GM21447 (cell line): ENCODE measurements at regions not wholly inside any gene's neighbourhood (a gene's known extent, or its start where the extent isn't known, plus 50 kb on each side); places are given as distances from the start of the nearest gene placed in this dataset.

ENCODE experiments used
- ATAC-seq: cut with Tn5 transposase; IDR thresholded peaks from one replicate; pipeline ENCODE4 v1.9.1; 2021; ENCODE audit not compliant: unreplicated experiment

GRCh38 chr6:14723535-14724086 is 522.3 kb upstream of the JARID2 start:
- ATAC-seq: no peak

- ATAC-seq: no peak
Observed at GRCh38 chr6:14724549-14724948, 521.3 kb upstream of the JARID2 start.

DNA sequence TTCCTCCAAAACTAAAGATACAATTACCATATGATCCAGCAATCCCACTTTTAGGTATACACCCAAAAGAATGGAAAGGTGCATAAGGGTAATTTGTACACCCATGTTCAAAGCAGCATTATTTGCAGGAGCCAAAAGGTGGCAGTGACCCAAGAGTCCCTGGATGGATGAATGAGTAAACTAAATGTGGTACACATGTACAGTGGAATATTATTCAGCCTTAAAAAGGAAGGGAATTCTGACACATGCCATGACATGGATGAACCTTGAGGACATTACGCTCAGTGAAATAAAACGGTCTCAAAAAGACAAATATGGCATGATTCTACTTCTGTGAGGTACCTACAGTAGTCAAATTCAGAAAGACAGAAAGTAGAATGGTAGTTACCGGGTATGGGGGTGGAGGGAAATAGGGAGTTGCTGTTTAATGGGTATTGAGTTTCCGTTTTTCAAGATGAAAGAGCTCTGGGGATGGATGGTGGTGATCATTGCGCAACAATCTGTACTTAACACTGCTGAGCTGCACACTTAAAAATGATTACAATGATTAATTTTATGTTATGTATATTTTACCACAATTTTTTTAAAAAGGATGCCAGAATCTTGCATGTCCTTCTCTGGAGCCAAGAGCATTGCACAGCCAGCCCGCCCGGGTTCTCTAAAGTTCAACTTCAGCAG is 518.9 kb upstream of the JARID2 start:
- ATAC-seq: no peak

DNA sequence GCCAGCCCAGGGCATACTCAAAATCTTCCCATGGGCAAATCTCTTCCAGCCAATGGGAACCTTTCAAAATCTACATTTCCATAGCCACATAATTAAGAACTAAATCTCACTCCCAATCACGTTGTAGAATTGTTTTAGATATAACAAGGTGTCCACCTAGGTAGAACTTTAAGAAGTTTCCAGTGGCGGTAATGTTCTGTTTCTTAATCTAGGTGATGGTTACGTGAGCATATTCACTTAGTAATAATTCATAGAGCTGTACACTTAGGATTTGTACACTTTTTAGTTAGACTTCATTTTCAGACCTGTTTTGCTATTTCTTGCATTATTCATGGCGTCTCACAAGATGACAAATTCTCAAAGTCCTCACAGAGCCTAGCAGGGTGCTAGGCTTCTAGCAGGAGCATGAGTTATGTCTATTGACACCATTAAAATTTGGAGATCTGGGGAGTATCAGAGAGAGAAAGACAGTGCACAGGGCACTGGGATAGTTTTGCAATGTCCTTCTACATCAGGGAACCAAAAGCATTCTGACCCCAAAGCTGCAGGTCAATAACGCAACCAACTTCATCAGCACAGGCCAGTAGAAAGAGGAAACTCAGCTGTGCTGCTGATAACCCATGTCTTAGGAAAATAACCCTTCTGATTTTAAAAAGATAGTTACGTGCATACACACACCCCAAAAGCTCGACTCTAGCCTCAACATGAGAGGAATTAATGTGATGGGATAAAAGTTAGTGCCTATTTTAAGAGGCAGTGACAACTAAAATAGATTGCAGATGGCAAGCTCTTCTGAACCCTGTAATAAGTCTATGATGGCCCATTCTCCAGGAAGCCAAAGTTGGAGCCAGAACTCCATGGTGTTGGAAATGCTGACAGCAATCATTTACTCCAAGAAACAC is 518.1 kb upstream of the JARID2 start:
- ATAC-seq: no peak

- no peak for ATAC-seq
Observed at GRCh38 chr6:14728396-14729024, 517.4 kb upstream of the JARID2 start.

DNA sequence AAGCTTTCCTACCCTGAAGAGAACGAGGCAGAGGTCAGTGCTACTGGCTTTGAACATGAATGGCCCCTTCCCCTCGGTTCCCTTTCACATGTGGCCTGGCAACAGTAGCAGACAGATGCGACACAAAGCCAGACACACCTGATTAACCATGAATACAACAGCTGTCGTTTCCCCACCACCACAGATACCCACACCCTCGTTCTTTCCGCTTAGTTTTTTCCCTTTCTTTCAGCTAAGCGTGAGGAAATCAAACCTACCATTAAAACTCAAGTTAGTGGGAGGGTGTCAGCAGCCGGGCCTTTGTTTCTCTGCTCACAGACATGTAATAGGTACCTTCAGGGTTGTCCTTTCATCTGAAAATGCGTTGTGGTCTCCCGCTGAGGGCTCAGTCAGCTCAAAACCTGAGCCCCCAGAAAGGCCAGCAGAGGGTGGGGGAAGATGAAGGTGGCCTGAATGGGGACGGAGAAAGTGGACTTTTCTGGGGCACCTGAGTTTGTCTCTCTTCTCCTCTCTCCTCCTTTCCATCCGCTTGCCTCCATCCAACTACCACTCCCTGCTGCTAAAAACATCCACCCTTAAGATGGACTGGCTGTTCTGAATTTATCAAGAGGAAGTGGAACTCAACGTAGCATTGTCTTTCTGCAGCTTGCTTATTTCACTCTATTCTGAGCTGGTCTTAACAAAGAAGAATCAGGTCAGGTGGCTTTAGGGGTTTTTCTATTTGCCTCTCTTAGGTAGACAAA is 516.6 kb upstream of the JARID2 start:
- ATAC-seq: peak; percentile 52

GRCh38 chr6:14730654-14731053 is 515.2 kb upstream of the JARID2 start:
- ATAC-seq: no peak

- ATAC-seq: no peak
Observed at GRCh38 chr6:14731611-14732010, 514.3 kb upstream of the JARID2 start.

- no peak for ATAC-seq
Observed at GRCh38 chr6:14732226-14732843, 513.5 kb upstream of the JARID2 start.

DNA sequence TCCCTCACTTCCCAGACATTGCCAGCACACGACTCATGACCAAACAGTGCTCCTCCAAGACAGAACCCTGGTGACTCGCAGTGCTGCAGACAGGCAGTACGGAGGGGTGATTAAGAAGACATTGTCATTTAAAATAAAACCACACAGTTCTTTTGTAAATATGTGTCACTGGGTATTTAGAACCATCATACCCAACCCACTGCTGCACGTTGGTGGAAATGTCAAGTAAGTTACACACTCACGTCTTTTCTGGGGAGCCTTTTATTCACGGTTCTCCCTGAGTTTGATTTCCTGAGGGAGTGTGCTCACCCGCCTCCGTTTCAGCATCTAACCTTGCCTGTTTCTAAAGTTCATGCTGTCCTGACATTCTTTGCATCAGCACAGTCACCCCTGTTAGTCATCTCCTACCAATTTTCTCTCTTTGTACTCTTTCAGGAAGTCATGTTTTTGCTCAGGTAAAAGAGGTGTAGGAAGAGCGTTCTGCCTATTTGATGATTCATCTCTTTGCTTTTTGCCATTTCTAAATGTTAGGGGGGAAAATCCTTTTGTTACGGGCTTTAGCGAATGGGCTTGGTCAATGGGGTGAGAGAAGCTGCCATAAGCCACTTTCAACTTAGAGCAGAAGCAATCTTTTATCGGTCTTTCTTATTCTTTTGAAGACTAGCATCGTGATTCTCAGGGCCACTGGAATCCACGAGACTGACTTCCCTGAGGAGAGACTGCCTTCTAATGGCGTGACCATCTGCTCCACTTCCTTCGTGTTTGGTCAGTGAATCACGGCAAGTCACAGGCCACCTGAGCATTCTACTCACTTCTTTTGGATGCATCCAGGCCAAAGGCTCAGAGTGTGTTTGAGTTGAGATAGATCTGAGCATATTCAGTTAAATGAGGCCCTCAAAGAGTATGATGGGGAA is 512.8 kb upstream of the JARID2 start:
- ATAC-seq: no peak

- ATAC-seq: no peak
Observed at GRCh38 chr6:14734052-14734415, 511.8 kb upstream of the JARID2 start.

DNA sequence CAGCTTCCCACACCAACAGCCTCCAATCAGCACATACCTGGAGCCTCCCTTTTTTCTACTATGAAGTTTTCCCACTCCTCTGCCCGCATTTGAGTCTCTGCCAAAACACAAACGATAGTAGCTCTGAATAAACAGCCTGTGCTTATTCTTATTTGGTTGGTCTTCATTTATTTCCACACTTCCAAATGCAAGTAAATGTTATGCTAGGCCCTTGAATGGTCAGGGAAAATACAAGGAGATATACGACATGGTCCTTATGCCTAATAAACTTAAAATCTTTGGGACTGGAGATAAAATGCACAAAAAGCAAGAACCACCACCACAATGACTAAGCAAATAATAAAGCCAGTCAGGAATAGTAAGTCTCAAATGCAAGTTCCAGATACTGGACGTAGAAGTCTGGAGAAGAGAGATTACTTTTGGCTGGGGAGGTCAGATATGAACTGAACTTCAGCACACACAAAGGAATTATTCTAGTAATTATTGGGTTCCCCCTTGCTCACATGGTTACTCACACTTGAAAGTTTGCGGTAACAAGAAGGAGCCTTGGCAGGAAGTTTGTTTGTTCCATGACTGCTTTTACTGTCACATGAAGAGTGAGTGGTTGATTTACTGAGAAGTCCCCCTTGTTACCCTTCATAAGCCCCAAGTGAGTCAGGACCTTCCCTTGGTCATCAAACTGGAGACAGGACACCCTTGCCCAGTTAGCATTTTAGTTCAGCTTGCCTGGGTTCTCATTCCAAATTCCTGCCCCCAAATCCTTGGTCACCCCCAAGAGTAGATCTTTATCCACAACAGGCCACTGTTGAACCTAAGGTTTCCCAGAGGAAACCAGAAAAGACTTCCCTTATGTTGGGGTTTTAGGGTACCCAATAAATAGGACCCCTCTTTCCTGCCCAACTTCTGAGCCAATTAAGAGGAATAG is 511.2 kb upstream of the JARID2 start:
- ATAC-seq: peak; percentile 91

GRCh38 chr6:14735956-14736486 is 509.8 kb upstream of the JARID2 start:
- ATAC-seq: no peak

DNA sequence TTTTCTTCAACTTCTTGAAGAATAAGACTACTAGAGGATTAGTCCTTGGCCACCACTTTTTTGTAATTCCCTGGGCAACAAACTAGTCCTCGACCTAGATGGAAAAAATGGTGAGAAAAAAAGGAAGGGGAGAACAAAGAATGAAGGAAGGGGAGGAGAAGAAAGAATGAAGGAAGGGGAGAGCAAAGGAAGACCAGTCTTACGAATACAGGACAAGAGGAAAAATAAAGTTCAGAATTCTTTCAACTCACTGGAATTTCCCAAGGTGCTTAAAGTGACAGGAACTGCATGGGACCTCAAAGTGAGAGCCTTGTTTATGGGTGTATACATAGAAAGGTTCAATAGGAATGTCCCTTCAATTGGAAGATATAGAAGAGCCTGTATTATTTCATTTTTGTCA is 509.3 kb upstream of the JARID2 start:
- ATAC-seq: no peak

DNA sequence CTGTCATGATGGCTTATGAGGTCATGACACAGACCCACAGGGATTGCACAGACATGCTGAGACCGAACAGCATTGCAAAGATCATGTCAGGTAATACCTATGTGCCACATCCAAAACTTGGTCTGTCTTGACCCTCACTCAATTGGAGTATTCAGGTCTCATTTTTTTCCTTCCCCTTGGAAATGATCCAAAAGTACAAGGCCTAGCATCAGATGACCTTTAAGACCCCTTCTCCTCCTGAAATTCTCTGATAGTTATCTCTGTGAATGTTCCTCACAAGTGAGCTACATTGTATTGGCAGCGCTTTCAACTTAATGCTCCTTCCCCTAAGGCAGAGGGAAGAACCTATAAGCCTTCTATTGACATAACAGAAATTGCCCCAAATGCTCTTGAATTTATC is 507.4 kb upstream of the JARID2 start:
- ATAC-seq: no peak

GRCh38 chr6:14738933-14739332 is 506.9 kb upstream of the JARID2 start:
- ATAC-seq: no peak

- ATAC-seq: no peak
Observed at GRCh38 chr6:14739827-14740226, 506.0 kb upstream of the JARID2 start.

DNA sequence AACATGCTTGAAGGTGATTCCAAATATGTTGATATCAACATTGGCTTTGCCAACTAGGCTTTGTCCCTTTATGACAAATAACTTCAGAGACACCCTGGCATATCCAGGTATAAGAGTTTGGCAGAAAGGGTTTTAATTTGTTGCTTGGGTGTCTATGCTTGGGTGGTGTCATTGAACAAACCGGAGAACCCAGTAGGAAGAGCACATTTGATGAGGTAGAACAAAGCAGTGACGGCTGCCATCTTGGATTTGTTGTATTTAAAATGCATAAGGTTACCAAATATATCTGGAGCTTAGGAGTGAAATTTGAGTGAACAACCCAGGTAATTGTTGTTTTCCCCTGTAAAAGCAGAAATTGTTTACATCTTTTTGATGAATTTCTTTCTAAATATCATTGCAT is 503.7 kb upstream of the JARID2 start:
- ATAC-seq: no peak
